Naive thymus-derived CD4-positive, alpha-beta T cell (primary cell): ENCODE measurements at regions not wholly inside any gene's neighbourhood (a gene's known extent, or its start where the extent isn't known, plus 50 kb on each side); places are given as distances from the start of the nearest gene placed in this dataset.

Experiments used
- ATAC-seq: fragments of 150-1000 bp; cut with Tn5 transposase; 2 replicates; pipeline ENCODE4 v1.10.0; 2021; ENCODE audit warnings: mild to moderate bottlenecking, moderate library complexity
- CTCF ChIA-PET: fragments of 350-600 bp; sonication (Branson Sonifier 250); formaldehyde crosslinking; loops from one replicate; lab custom pipeline; 2021; ENCODE audit warnings: antibody characterized with exemption; lab: Charles Lee
- POLR2A ChIA-PET: fragments of 350-600 bp; sonication (Branson Sonifier 250); formaldehyde crosslinking; loops from one replicate; lab custom pipeline; 2021; ENCODE audit warnings: antibody characterized with exemption, inconsistent platforms; lab: Charles Lee
- DNase-seq, 9 donors: peaks; one replicate each; pipeline versions ENCODE4 v3.0.0 to v3.0.0-alpha.2; 2020 to 2022; ENCODE audit warnings: mixed read lengths in 1 of 9
- H3K27ac ChIP-seq: one replicate; pipeline ENCODE4 v1.7.0; 2013; ENCODE audit warnings: mild to moderate bottlenecking, low read depth, low read length, moderate library complexity
- H3K27me3 ChIP-seq, 2 donors: one replicate each; pipeline ENCODE4 v1.7.0; 2013; ENCODE audit warnings: low read length in 2 of 2, mild to moderate bottlenecking in 2 of 2, moderate library complexity in 2 of 2; ENCODE audit not compliant: control insufficient read depth in 2 of 2, insufficient read depth in 2 of 2
- H3K36me3 ChIP-seq, 3 experiments: 1 replicate in 2 of 3; 2 replicates in 1 of 3; pipeline ENCODE4 v1.7.0; 2013; ENCODE audit warnings: low read length in 3 of 3, mild to moderate bottlenecking in 3 of 3, moderate library complexity in 1 of 3; ENCODE audit not compliant: insufficient read depth in 3 of 3, control insufficient read depth in 2 of 3
- H3K4me1 ChIP-seq, 2 donors: one replicate each; pipeline ENCODE4 v1.7.0; 2013; ENCODE audit warnings: low read length in 2 of 2, mild to moderate bottlenecking in 2 of 2, moderate library complexity in 1 of 2; ENCODE audit not compliant: control insufficient read depth in 2 of 2, insufficient read depth in 2 of 2
- H3K4me3 ChIP-seq: 2 replicates; pipeline ENCODE4 v1.7.0; 2013; ENCODE audit warnings: mild to moderate bottlenecking, low read length
- H3K9me3 ChIP-seq, 3 experiments: 1 replicate in 2 of 3; 2 replicates in 1 of 3; pipeline ENCODE4 v1.7.0; 2013; ENCODE audit warnings: low read length in 3 of 3; ENCODE audit not compliant: control insufficient read depth in 2 of 3
- H3K27ac Mint-ChIP-seq, 9 donors: one replicate each; pipeline ENCODE4 v1.8.0; 2020 to 2022; ENCODE audit warnings: mixed read lengths in 9 of 9, mild to moderate bottlenecking in 8 of 9, moderate library complexity in 5 of 9, inconsistent platforms in 2 of 9
- H3K27me3 Mint-ChIP-seq, 5 donors: one replicate each; pipeline ENCODE4 v1.8.0; 2021 to 2022; ENCODE audit warnings: mixed read lengths in 5 of 5, mild to moderate bottlenecking in 1 of 5
- H3K36me3 Mint-ChIP-seq, 5 donors: one replicate each; pipeline ENCODE4 v1.8.0; 2020 to 2022; ENCODE audit warnings: mixed read lengths in 5 of 5, mild to moderate bottlenecking in 3 of 5, inconsistent platforms in 1 of 5
- H3K4me1 Mint-ChIP-seq, 7 donors: one replicate each; pipeline ENCODE4 v1.8.0; 2020 to 2022; ENCODE audit warnings: mixed read lengths in 7 of 7, mild to moderate bottlenecking in 3 of 7, inconsistent platforms in 1 of 7
- H3K4me3 Mint-ChIP-seq, 10 donors: one replicate each; pipeline ENCODE4 v1.8.0; 2020 to 2022; ENCODE audit warnings: mild to moderate bottlenecking in 10 of 10, mixed read lengths in 10 of 10, moderate library complexity in 6 of 10, inconsistent platforms in 2 of 10
- H3K9me3 Mint-ChIP-seq, 11 donors: one replicate each; pipeline ENCODE4 v1.8.0; 2020 to 2022; ENCODE audit warnings: mixed read lengths in 11 of 11, mild to moderate bottlenecking in 4 of 11, inconsistent platforms in 1 of 11, moderate library complexity in 1 of 11
- intact Hi-C, 2 donors: fragments of 100-400 bp; cut with micrococcal nuclease; formaldehyde crosslinking; loops; one replicate each; pipeline ENCODE4 v1.15.1; 2023

- no peak overlapping the region for H3K4me3 ChIP-seq
- Mint-ChIP-seq H3K9me3 (no peaks in the 10 kb centered on the region), H3K4me3 (peak overlapping the region in 1 of 10 donors; percentile 55), H3K4me1 (peaks cover 21 to 50% (median 28%) of the 10 kb centered on the region in 7 donors), H3K36me3 (peaks cover 4 to 26% (median 5%) of the 10 kb centered on the region in 5 donors), H3K27me3 (no peaks in the 10 kb centered on the region), H3K27ac (peak overlapping the region in 3 of 9 donors; percentile 30 to 86 (median 79))
- H3K27ac ChIP-seq, result no peak overlapping the region
- DNase-seq (no peak), ATAC-seq (no peak)
- intact Hi-C loops, result no loop called here
- H3K27me3 ChIP-seq, result no peaks in the 10 kb centered on the region
- H3K9me3 ChIP-seq, result no peaks in the 10 kb centered on the region
- CTCF ChIA-PET, result no interaction called here
- H3K36me3 ChIP-seq, result no peaks in the 10 kb centered on the region
- H3K4me1 ChIP-seq, result peaks cover 11 to 40% of the 10 kb centered on the region in 2 donors
- POLR2A ChIA-PET, result no interaction called here
Measured at GRCh38 chr19:46963093-46963734, 56.4 kb upstream of the NPAS1 start.

GRCh38 chr19:46967578-46968032 is 52.0 kb upstream of the NPAS1 start:
- ChIA-PET CTCF (interaction anchor here (1.2 kb wide), 1 partner anchor 57 kb away, joined by 3 read pairs; no protein-coding TSS in a partner anchor), POLR2A (no interaction called here)
- DNase-seq (peak in 4 of 9 donors; percentile 9 to 27 (median 16)), ATAC-seq (peak; percentile 83)
- no peaks in the 10 kb centered on the region for H3K27me3 ChIP-seq
- peak overlapping the region in 5 of 9 donors; percentile 9 to 74 (median 41) for H3K27ac Mint-ChIP-seq
- H3K27me3 Mint-ChIP-seq, result no peaks in the 10 kb centered on the region
- intact Hi-C loops, result no loop called here
- peaks cover 4 to 28% (median 5%) of the 10 kb centered on the region in 5 donors for H3K36me3 Mint-ChIP-seq
- no peak overlapping the region for H3K27ac ChIP-seq
- H3K4me1 Mint-ChIP-seq, result peaks cover 17 to 39% (median 28%) of the 10 kb centered on the region in 7 donors
- peak overlapping the region; percentile 2 for H3K4me3 ChIP-seq
- peaks cover 0 to 8% (median 0%) of the 10 kb centered on the region in 3 experiments for H3K36me3 ChIP-seq
- H3K9me3 Mint-ChIP-seq, result no peaks in the 10 kb centered on the region
- H3K9me3 ChIP-seq, result no peaks in the 10 kb centered on the region
- peaks cover 11 to 26% of the 10 kb centered on the region in 2 donors for H3K4me1 ChIP-seq
- H3K4me3 Mint-ChIP-seq, result peak overlapping the region; percentile 7 to 78 (median 45)
